ENCODE measurements at regions not wholly inside any gene's neighbourhood (a gene's known extent, or its start where the extent isn't known, plus 50 kb on each side); places are given as distances from the start of the nearest gene placed in this dataset.

DNA sequence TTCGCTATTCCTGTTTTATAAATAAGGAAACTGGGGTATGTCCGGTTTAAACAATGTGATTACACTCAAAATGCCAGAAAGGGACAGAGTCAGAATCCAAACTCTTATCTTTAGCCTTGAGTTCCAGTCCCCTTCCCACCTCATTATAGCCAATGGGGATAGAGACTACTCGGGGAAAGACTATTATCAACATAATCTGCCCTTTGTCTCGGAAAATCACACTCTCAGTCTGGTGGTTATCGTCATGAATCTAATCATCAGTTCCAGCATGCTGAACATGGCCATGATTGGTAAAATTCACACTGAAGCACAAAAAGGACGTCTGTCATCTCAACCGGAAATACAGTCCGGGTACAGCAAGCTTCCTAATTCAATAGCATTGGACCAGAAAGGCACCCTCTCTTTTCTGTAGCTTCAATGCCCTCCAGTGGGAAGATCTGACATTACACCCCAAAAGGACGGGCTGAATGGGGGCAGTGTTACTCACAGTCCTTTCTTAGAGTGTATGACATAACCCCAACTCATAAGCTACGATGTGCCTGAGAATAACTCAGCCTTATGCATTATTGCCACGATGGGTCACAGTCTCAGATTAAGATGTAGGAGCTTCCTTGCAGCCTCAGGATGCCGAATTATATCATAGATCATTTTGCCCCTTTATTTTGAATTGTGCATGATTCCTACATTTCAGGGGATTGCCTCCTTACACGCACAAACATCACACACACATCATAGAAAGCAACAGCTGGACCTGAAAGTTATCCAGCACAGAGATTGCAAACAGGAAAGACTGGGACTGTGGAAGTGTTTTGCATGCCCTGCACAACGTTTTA is 390.4 kb upstream of the LMCD1 start:
- DNase-seq: peak in 1 of 2 donors; percentile 19
- Histone ChIP-seq H4K8ac (ENCODE audit: low read depth, low read length) (no peak overlapping the region), H2BK5ac (ENCODE audit: low read depth, low read length, poor library complexity) (no peak overlapping the region), H3K4me2 (ENCODE audit: low read length) (no peak overlapping the region), H3K4me1 (ENCODE audit: control insufficient read depth in 1 of 2, insufficient read depth in 2 of 2, low read length in 2 of 2) (no peaks in the 10 kb centered on the region), H2BK12ac (ENCODE audit: low read length) (no peak overlapping the region), H3K18ac (ENCODE audit: low read length) (no peak overlapping the region), H3K79me1 (ENCODE audit: low read length) (no peaks in the 10 kb centered on the region), H3K9me3 (ENCODE audit: insufficient read depth, low read depth, low read length) (no peaks in the 10 kb centered on the region), H3K23ac (ENCODE audit: low read length) (no peak overlapping the region), H2AFZ (ENCODE audit: insufficient read depth, low read length, poor library complexity) (no peak overlapping the region), H3K4ac (ENCODE audit: low read depth, low read length) (no peak overlapping the region), H2AK5ac (ENCODE audit: low read length) (no peak overlapping the region), H3K79me2 (ENCODE audit: control insufficient read depth, insufficient read depth, low read length, poor library complexity) (no peaks in the 10 kb centered on the region), H3K36me3 (ENCODE audit: control insufficient read depth in 1 of 2, insufficient read depth in 2 of 2, low read length in 2 of 2) (no peaks in the 10 kb centered on the region), H3K14ac (ENCODE audit: low read length) (no peak overlapping the region), H2BK120ac (ENCODE audit: insufficient read depth, low read length, poor library complexity) (no peak overlapping the region), H3K27ac (ENCODE audit: low read depth, low read length) (no peak overlapping the region), H4K91ac (ENCODE audit: low read depth, low read length) (no peak overlapping the region), H3K4me3 (ENCODE audit: low read depth, low read length) (no peak overlapping the region), H3K27me3 (ENCODE audit: insufficient read depth, low read length) (no peaks in the 10 kb centered on the region), H4K12ac (ENCODE audit: low read depth, low read length) (no peak overlapping the region), H3K9ac (ENCODE audit: low read length) (no peak overlapping the region)
- WGBS (ENCODE audit: extremely low coverage, insufficient coverage, insufficient read length): no CpG with 5 or more reads among the region's 14 CpGs

DNA sequence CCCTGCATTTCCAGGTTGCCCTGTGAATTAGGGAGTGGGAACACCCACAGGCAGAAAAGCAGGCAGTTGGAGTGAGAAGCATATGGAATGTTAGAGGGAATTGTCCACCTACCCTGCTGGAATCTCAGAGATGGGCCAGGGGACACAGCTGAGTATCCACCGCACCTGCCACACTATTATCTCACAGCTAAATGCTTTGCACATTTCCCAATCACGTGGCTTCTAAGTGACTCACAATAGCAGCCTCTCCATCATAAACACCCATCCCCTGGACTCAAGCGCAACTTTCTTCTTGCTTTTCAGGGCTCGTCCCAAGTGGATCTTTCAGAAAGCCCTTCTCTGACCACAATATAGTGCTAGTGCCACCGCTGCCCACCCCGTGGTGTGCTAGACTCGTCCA is 389.0 kb upstream of the LMCD1 start:
- Histone ChIP-seq H4K91ac (ENCODE audit: low read depth, low read length) (no peak overlapping the region), H2BK120ac (ENCODE audit: insufficient read depth, low read length, poor library complexity) (no peak overlapping the region), H3K4me1 (ENCODE audit: control insufficient read depth in 1 of 2, insufficient read depth in 2 of 2, low read length in 2 of 2) (no peaks in the 10 kb centered on the region), H4K12ac (ENCODE audit: low read depth, low read length) (no peak overlapping the region), H3K4me3 (ENCODE audit: low read depth, low read length) (no peak overlapping the region), H3K18ac (ENCODE audit: low read length) (no peak overlapping the region), H2AFZ (ENCODE audit: insufficient read depth, low read length, poor library complexity) (no peak overlapping the region), H3K36me3 (ENCODE audit: control insufficient read depth in 1 of 2, insufficient read depth in 2 of 2, low read length in 2 of 2) (no peaks in the 10 kb centered on the region), H3K23ac (ENCODE audit: low read length) (no peak overlapping the region), H3K4ac (ENCODE audit: low read depth, low read length) (no peak overlapping the region), H4K8ac (ENCODE audit: low read depth, low read length) (no peak overlapping the region), H3K27me3 (ENCODE audit: insufficient read depth, low read length) (no peaks in the 10 kb centered on the region), H2AK5ac (ENCODE audit: low read length) (no peak overlapping the region), H2BK5ac (ENCODE audit: low read depth, low read length, poor library complexity) (no peak overlapping the region), H3K27ac (ENCODE audit: low read depth, low read length) (no peak overlapping the region), H3K9me3 (ENCODE audit: insufficient read depth, low read depth, low read length) (no peaks in the 10 kb centered on the region), H3K79me1 (ENCODE audit: low read length) (no peaks in the 10 kb centered on the region), H3K14ac (ENCODE audit: low read length) (no peak overlapping the region), H3K4me2 (ENCODE audit: low read length) (no peak overlapping the region), H2BK12ac (ENCODE audit: low read length) (no peak overlapping the region), H3K9ac (ENCODE audit: low read length) (no peak overlapping the region), H3K79me2 (ENCODE audit: control insufficient read depth, insufficient read depth, low read length, poor library complexity) (no peaks in the 10 kb centered on the region)
- WGBS (ENCODE audit: extremely low coverage, insufficient coverage, insufficient read length): no CpG with 5 or more reads among the region's 7 CpGs
- DNase-seq: peak; percentile 10 to 71

DNA sequence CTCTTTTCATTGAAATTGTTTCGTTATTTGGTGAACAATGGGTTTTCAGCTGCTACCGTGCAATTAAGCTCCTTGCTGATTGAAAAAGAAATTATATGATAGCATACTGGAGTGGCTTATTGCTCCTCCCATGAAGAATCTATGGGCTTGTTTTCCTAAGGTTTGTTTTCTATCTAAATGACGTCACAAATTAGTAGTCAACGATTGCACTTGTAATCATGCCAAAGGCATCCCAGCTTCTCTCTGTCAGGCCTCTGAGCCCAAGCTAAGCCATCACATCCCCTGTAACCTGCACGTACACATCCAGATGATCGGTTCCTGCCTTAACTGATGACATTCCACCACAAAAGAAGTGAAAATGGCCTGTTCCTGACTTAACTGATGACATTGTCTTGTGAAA is 388.0 kb upstream of the LMCD1 start:
- H2AK5ac ChIP-seq (ENCODE audit: low read length): no peak overlapping the region
- H3K27me3 ChIP-seq (ENCODE audit: insufficient read depth, low read length): no peaks in the 10 kb centered on the region
- no peak overlapping the region for H3K14ac ChIP-seq (ENCODE audit: low read length)
- H3K4me1 ChIP-seq (ENCODE audit: control insufficient read depth in 1 of 2, insufficient read depth in 2 of 2, low read length in 2 of 2): no peaks in the 10 kb centered on the region
- WGBS (ENCODE audit: extremely low coverage, insufficient coverage, insufficient read length): no CpG with 5 or more reads among the region's 6 CpGs
- no peak overlapping the region for H3K23ac ChIP-seq (ENCODE audit: low read length)
- H3K9ac ChIP-seq (ENCODE audit: low read length): no peak overlapping the region
- no peak overlapping the region for H2BK12ac ChIP-seq (ENCODE audit: low read length)
- no peaks in the 10 kb centered on the region for H3K9me3 ChIP-seq (ENCODE audit: insufficient read depth, low read depth, low read length)
- no peak overlapping the region for H4K12ac ChIP-seq (ENCODE audit: low read depth, low read length)
- H3K36me3 ChIP-seq (ENCODE audit: control insufficient read depth in 1 of 2, insufficient read depth in 2 of 2, low read length in 2 of 2): no peaks in the 10 kb centered on the region
- H3K18ac ChIP-seq (ENCODE audit: low read length): no peak overlapping the region
- no peak overlapping the region for H3K27ac ChIP-seq (ENCODE audit: low read depth, low read length)
- H4K91ac ChIP-seq (ENCODE audit: low read depth, low read length): no peak overlapping the region
- no peak overlapping the region for H3K4ac ChIP-seq (ENCODE audit: low read depth, low read length)
- no peak overlapping the region for H2BK120ac ChIP-seq (ENCODE audit: insufficient read depth, low read length, poor library complexity)
- no peaks in the 10 kb centered on the region for H3K79me2 ChIP-seq (ENCODE audit: control insufficient read depth, insufficient read depth, low read length, poor library complexity)
- no peak overlapping the region for H4K8ac ChIP-seq (ENCODE audit: low read depth, low read length)
- no peak overlapping the region for H3K4me2 ChIP-seq (ENCODE audit: low read length)
- H3K79me1 ChIP-seq (ENCODE audit: low read length): no peaks in the 10 kb centered on the region
- no peak for DNase-seq
- no peak overlapping the region for H2AFZ ChIP-seq (ENCODE audit: insufficient read depth, low read length, poor library complexity)
- H3K4me3 ChIP-seq (ENCODE audit: low read depth, low read length): no peak overlapping the region
- no peak overlapping the region for H2BK5ac ChIP-seq (ENCODE audit: low read depth, low read length, poor library complexity)

DNA sequence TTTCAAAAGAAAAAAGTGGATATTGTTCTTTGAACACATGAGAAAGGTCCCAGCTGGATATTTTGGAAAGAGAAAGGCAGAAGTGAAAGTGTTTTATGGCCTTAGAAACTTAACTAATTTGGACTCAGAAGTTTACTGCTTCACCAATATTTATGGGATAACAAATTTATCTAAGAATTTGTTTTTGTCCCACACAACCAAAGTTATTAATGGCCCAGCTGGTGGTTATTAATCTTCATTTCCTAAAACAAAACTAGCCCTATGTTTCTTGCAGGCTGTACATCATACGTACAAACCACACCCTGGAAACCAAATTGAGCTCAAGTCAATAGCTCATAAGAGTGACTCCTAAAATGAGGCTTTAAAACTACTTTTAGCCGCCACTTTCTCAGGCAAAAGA is 372.9 kb upstream of the LMCD1 start:
- Histone ChIP-seq H4K8ac (ENCODE audit: low read depth, low read length) (no peak overlapping the region), H2BK12ac (ENCODE audit: low read length) (no peak overlapping the region), H2BK120ac (ENCODE audit: insufficient read depth, low read length, poor library complexity) (no peak overlapping the region), H2AK5ac (ENCODE audit: low read length) (no peak overlapping the region), H3K4me1 (ENCODE audit: control insufficient read depth in 1 of 2, insufficient read depth in 2 of 2, low read length in 2 of 2) (no peaks in the 10 kb centered on the region), H3K9me3 (ENCODE audit: insufficient read depth, low read depth, low read length) (no peaks in the 10 kb centered on the region), H3K79me2 (ENCODE audit: control insufficient read depth, insufficient read depth, low read length, poor library complexity) (no peaks in the 10 kb centered on the region), H3K27ac (ENCODE audit: low read depth, low read length) (no peak overlapping the region), H2BK5ac (ENCODE audit: low read depth, low read length, poor library complexity) (no peak overlapping the region), H3K23ac (ENCODE audit: low read length) (no peak overlapping the region), H4K12ac (ENCODE audit: low read depth, low read length) (no peak overlapping the region), H3K27me3 (ENCODE audit: insufficient read depth, low read length) (no peaks in the 10 kb centered on the region), H3K18ac (ENCODE audit: low read length) (no peak overlapping the region), H2AFZ (ENCODE audit: insufficient read depth, low read length, poor library complexity) (no peak overlapping the region), H3K14ac (ENCODE audit: low read length) (no peak overlapping the region), H3K36me3 (ENCODE audit: control insufficient read depth in 1 of 2, insufficient read depth in 2 of 2, low read length in 2 of 2) (no peaks in the 10 kb centered on the region), H3K4ac (ENCODE audit: low read depth, low read length) (no peak overlapping the region), H4K91ac (ENCODE audit: low read depth, low read length) (no peak overlapping the region), H3K9ac (ENCODE audit: low read length) (no peak overlapping the region), H3K4me2 (ENCODE audit: low read length) (no peak overlapping the region), H3K4me3 (ENCODE audit: low read depth, low read length) (no peak overlapping the region), H3K79me1 (ENCODE audit: low read length) (no peaks in the 10 kb centered on the region)
- DNase-seq: no peak
- WGBS (ENCODE audit: extremely low coverage, insufficient coverage, insufficient read length): no CpG with 5 or more reads among the region's 2 CpGs

Measured in trophoblast cell (in vitro differentiated cells and primary cell).